NCI-H2227 treated with DMSO at 0.1 percent for 48 hours (cell line): ENCODE measurements at regions not wholly inside any gene's neighbourhood (a gene's known extent, or its start where the extent isn't known, plus 50 kb on each side); places are given as distances from the start of the nearest gene placed in this dataset.
"Not testable (repeated sequence)": the region's sequence is repeated elsewhere in the genome, so short reads cannot be mapped to it uniquely, and the experiment has no call there.

Experiments
- DNase-seq: peaks from one replicate; lab custom pipeline; 2025; lab: John Stamatoyannopoulos, UW

- DNase-seq, result no peak
Observed at GRCh38 chr1:119191325-119191724, 50.9 kb upstream of the WARS2 start.

GRCh38 chr1:119204197-119204960 is 63.9 kb upstream of the WARS2 start:
- DNase-seq, result no peak

- DNase-seq, result no peak
Observed at GRCh38 chr1:119204961-119205357, 64.5 kb upstream of the WARS2 start.

- no peak for DNase-seq
Observed at GRCh38 chr1:119209061-119209460, 68.6 kb upstream of the WARS2 start.

- DNase-seq, result no peak
Observed at GRCh38 chr1:119209596-119210295, 69.3 kb upstream of the WARS2 start.

GRCh38 chr1:119210296-119210649 is 69.8 kb upstream of the WARS2 start:
- DNase-seq, result no peak

- not testable (repeated sequence) for DNase-seq
Observed at GRCh38 chr1:119213213-119213612, 72.8 kb upstream of the WARS2 start.

- DNase-seq, result not testable (repeated sequence)
Observed at GRCh38 chr1:119214961-119215360, 74.5 kb upstream of the WARS2 start.

- DNase-seq, result no peak
Observed at GRCh38 chr1:119217309-119217828, 76.9 kb upstream of the WARS2 start.

- DNase-seq, result no peak
Observed at GRCh38 chr1:119219711-119220110, 79.3 kb upstream of the WARS2 start.

- no peak for DNase-seq
Observed at GRCh38 chr1:119220991-119221390, 80.5 kb upstream of the WARS2 start.

- DNase-seq, result no peak
Observed at GRCh38 chr1:119222271-119222670, 81.8 kb upstream of the WARS2 start.

- no peak for DNase-seq
Observed at GRCh38 chr1:119225265-119225664, 84.8 kb upstream of the WARS2 start.

- no peak for DNase-seq
Observed at GRCh38 chr1:119225831-119226230, 85.4 kb upstream of the WARS2 start.

GRCh38 chr1:119226321-119226720 is 85.9 kb upstream of the WARS2 start:
- no peak for DNase-seq

GRCh38 chr1:119226913-119227312 is 86.5 kb upstream of the WARS2 start:
- DNase-seq, result no peak

- DNase-seq, result no peak
Observed at GRCh38 chr1:119227456-119227855, 87.0 kb upstream of the WARS2 start.

GRCh38 chr1:119228335-119229080 is 88.1 kb upstream of the WARS2 start:
- no peak for DNase-seq

GRCh38 chr1:119235120-119235519 is 94.7 kb upstream of the WARS2 start:
- no peak for DNase-seq

- DNase-seq, result no peak
Observed at GRCh38 chr1:119245881-119246280, 105.4 kb upstream of the WARS2 start.

GRCh38 chr1:119249283-119249682 is 108.8 kb upstream of the WARS2 start:
- no peak for DNase-seq

- DNase-seq, result no peak
Observed at GRCh38 chr1:119250299-119250698, 109.8 kb upstream of the WARS2 start.

GRCh38 chr1:119251751-119252150 is 111.3 kb upstream of the WARS2 start:
- no peak for DNase-seq
